Mesothelial cell of epicardium (in vitro differentiated cells): ENCODE measurements at regions not wholly inside any gene's neighbourhood (a gene's known extent, or its start where the extent isn't known, plus 50 kb on each side); places are given as distances from the start of the nearest gene placed in this dataset.

Experiments
- DNase-seq, 2 experiments: peaks; one replicate each; pipeline ENCODE4 v3.0.0; 2021; ENCODE audit warnings: low spot score in 2 of 2; ENCODE audit not compliant: unreplicated experiment in 2 of 2
- H3K27ac Mint-ChIP-seq: 2 replicates; pipeline ENCODE4 v1.8.0; 2021; ENCODE audit warnings: mixed read lengths
- H3K27me3 Mint-ChIP-seq: 2 replicates; pipeline ENCODE4 v1.8.0; 2021; ENCODE audit warnings: low read depth, mixed read lengths
- H3K36me3 Mint-ChIP-seq: 2 replicates; pipeline ENCODE4 v1.8.0; 2021; ENCODE audit warnings: mixed read lengths
- H3K4me1 Mint-ChIP-seq: 2 replicates; pipeline ENCODE4 v1.8.0; 2021; ENCODE audit warnings: mixed read lengths
- H3K4me3 Mint-ChIP-seq: 2 replicates; pipeline ENCODE4 v1.8.0; 2021; ENCODE audit warnings: mild to moderate bottlenecking, moderate library complexity, mixed read lengths
- H3K9me3 Mint-ChIP-seq: 2 replicates; pipeline ENCODE4 v1.8.0; 2021; ENCODE audit warnings: mixed read lengths
- CTCF ChIP-seq: fragments of 200-600 bp; sonication (generic); IDR thresholded peaks from one replicate; pipeline ENCODE4 v1.5.0; 2021; ENCODE audit warnings: antibody characterized with exemption; ENCODE audit not compliant: unreplicated experiment

- Mint-ChIP-seq H3K4me1 (no peaks in the 10 kb centered on the region), H3K36me3 (no peaks in the 10 kb centered on the region), H3K27me3 (no peaks in the 10 kb centered on the region), H3K27ac (no peak overlapping the region), H3K9me3 (peaks cover 5% of the 10 kb centered on the region), H3K4me3 (no peak overlapping the region)
- no peak for DNase-seq
- TF ChIP-seq CTCF: no peak
Measured at GRCh38 chr3:152047465-152047864, 174.0 kb downstream of the SUCNR1 start.

GRCh38 chr3:152048831-152049230 lies 175.4 kb downstream of the SUCNR1 start:
- no peak for DNase-seq
- no peak overlapping the region for H3K27ac Mint-ChIP-seq
- H3K9me3 Mint-ChIP-seq: peaks cover 4% of the 10 kb centered on the region
- H3K36me3 Mint-ChIP-seq: no peaks in the 10 kb centered on the region
- H3K27me3 Mint-ChIP-seq: no peaks in the 10 kb centered on the region
- TF ChIP-seq CTCF: no peak
- H3K4me1 Mint-ChIP-seq: no peaks in the 10 kb centered on the region
- no peak overlapping the region for H3K4me3 Mint-ChIP-seq

- Mint-ChIP-seq H3K27ac (no peak overlapping the region), H3K27me3 (no peaks in the 10 kb centered on the region), H3K4me1 (peaks cover 2% of the 10 kb centered on the region), H3K4me3 (no peak overlapping the region), H3K9me3 (peaks cover 4% of the 10 kb centered on the region), H3K36me3 (no peaks in the 10 kb centered on the region)
- TF ChIP-seq CTCF: no peak
- no peak for DNase-seq
Measured at GRCh38 chr3:152050903-152051302, 177.5 kb downstream of the SUCNR1 start.

GRCh38 chr3:152051501-152052404 lies 178.3 kb downstream of the SUCNR1 start:
- no peak for TF ChIP-seq CTCF
- H3K27me3 Mint-ChIP-seq: no peaks in the 10 kb centered on the region
- no peak overlapping the region for H3K4me3 Mint-ChIP-seq
- no peaks in the 10 kb centered on the region for H3K36me3 Mint-ChIP-seq
- no peak for DNase-seq
- peaks cover 4% of the 10 kb centered on the region for H3K9me3 Mint-ChIP-seq
- no peak overlapping the region for H3K27ac Mint-ChIP-seq
- H3K4me1 Mint-ChIP-seq: peaks cover 11% of the 10 kb centered on the region

GRCh38 chr3:152053866-152054265 lies 180.4 kb downstream of the SUCNR1 start:
- TF ChIP-seq CTCF: no peak
- no peak for DNase-seq
- no peak overlapping the region for H3K27ac Mint-ChIP-seq
- H3K4me3 Mint-ChIP-seq: no peak overlapping the region
- no peaks in the 10 kb centered on the region for H3K27me3 Mint-ChIP-seq
- H3K4me1 Mint-ChIP-seq: peaks cover 11% of the 10 kb centered on the region
- H3K9me3 Mint-ChIP-seq: peaks cover 10% of the 10 kb centered on the region
- no peaks in the 10 kb centered on the region for H3K36me3 Mint-ChIP-seq
